Stomach (tissue), 8 donors: ENCODE measurements at regions not wholly inside any gene's neighbourhood (a gene's known extent, or its start where the extent isn't known, plus 50 kb on each side); places are given as distances from the start of the nearest gene placed in this dataset.

Experiments
- DNase-seq, 2 donors: peaks; one replicate each; pipeline versions ENCODE4 v3.0.0 to v3.0.0-alpha.2; 2013 to 2019
- H3K27ac ChIP-seq, 5 donors: fragments of 200-600 bp in 4 of 5; sonication (generic) in 4 of 5; one replicate each; pipeline ENCODE4 v1.5.1; 2013 to 2019; ENCODE audit warnings: mild to moderate bottlenecking in 1 of 5, moderate library complexity in 1 of 5
- H3K27me3 ChIP-seq, 3 donors: fragments of 200-600 bp; sonication (generic); one replicate each; pipeline ENCODE4 v1.5.1; 2017 to 2019; ENCODE audit warnings: mixed run types in 1 of 3
- H3K36me3 ChIP-seq, 4 donors: fragments of 200-600 bp; sonication (generic); 1 replicate in 3 of 4; 2 replicates in 1 of 4; pipeline ENCODE4 v1.5.1; 2016 to 2019
- H3K4me1 ChIP-seq, 4 donors: fragments of 200-600 bp; sonication (generic); one replicate each; pipeline ENCODE4 v1.5.1; 2016 to 2019
- H3K4me3 ChIP-seq, 4 donors: fragments of 200-600 bp; sonication (generic) in 3 of 4; one replicate each; pipeline ENCODE4 v1.5.1; 2016 to 2019; ENCODE audit warnings: mild to moderate bottlenecking in 1 of 4
- H3K9me3 ChIP-seq, 4 donors: fragments of 200-600 bp; sonication (generic); one replicate each; pipeline ENCODE4 v1.5.1; 2016 to 2019
- CTCF ChIP-seq, 7 experiments: fragments of 450-650 bp in 4 of 7; fragments of 200-600 bp in 3 of 7; sonication (generic) in 3 of 7; IDR thresholded peaks; one replicate each; pipeline ENCODE4 v1.5.1; 2016 to 2019; ENCODE audit warnings: antibody characterized with exemption in 7 of 7, control low read depth in 2 of 7, mild to moderate bottlenecking in 1 of 7
- EP300 ChIP-seq: sonication (generic); formaldehyde crosslinking; IDR thresholded peaks from one replicate; pipeline ENCODE4 v1.6.1; 2017; ENCODE audit warnings: antibody characterized with exemption
- POLR2A ChIP-seq, 4 donors: fragments of 450-650 bp; IDR thresholded peaks; one replicate each; pipeline ENCODE4 v1.6.1; 2016; ENCODE audit warnings: antibody characterized with exemption in 4 of 4, control low read depth in 2 of 4, mild to moderate bottlenecking in 1 of 4, moderate library complexity in 1 of 4
- POLR2AphosphoS5 ChIP-seq, 3 donors: sonication (generic); formaldehyde crosslinking; IDR thresholded peaks; one replicate each; pipeline ENCODE4 v1.6.1; 2016; ENCODE audit warnings: antibody characterized with exemption in 3 of 3
- WGBS, 5 donors: extraction: QIAGEN DNeasy Blood & Tissue Kit in 3 of 5; methylation state at CpG; one replicate each; pipeline versions ENCODE4 v1.1.5 to v1.1.7; 2013 to 2018; 5-methylcytosine and 5-hydroxymethylcytosine counted together
- intact Hi-C: fragments of 100-400 bp; cut with DNase I; formaldehyde crosslinking; loops from one replicate; pipeline ENCODE4 v1.15.1; 2023; ENCODE audit warnings: low total_unique reads
- donor health status: healthy with polysubstance abuse.
- donor health status: Bipolar disorder and iron deficiency.
- donor health status: healthy.

GRCh38 chr12:30134229-30134628 is 350.5 kb upstream of the TMTC1 start:
- Histone ChIP-seq H3K9me3 (no peaks in the 10 kb centered on the region), H3K4me1 (no peaks in the 10 kb centered on the region), H3K27me3 (no peaks in the 10 kb centered on the region), H3K36me3 (no peaks in the 10 kb centered on the region), H3K27ac (no peak overlapping the region), H3K4me3 (no peak overlapping the region)
- TF ChIP-seq EP300 = no peak
- no peak for TF ChIP-seq POLR2AphosphoS5 (IDR thresholded peaks at IDR 0.05)
- no peak for TF ChIP-seq CTCF (IDR thresholded peaks at IDR 0.05)
- TF ChIP-seq POLR2A (IDR thresholded peaks at IDR 0.05) = no peak
- DNase-seq = no peak
- intact Hi-C loops = no loop called here
- 66 to 80% (median 70%) methylated on average over 8 of the region's 8 CpGs for WGBS, 5 donors

- WGBS, 5 donors = 63 to 73% (median 65%) methylated on average over 3 of the region's 3 CpGs
- TF ChIP-seq POLR2A (IDR thresholded peaks at IDR 0.05) (no peak), EP300 (no peak), POLR2AphosphoS5 (IDR thresholded peaks at IDR 0.05) (no peak), CTCF (IDR thresholded peaks at IDR 0.05) (no peak)
- intact Hi-C loops = no loop called here
Observed at GRCh38 chr12:30126944-30127343, 343.2 kb upstream of the TMTC1 start.

GRCh38 chr12:30120522-30120921 is 336.8 kb upstream of the TMTC1 start:
- DNase-seq = no peak
- H3K27me3 ChIP-seq = no peaks in the 10 kb centered on the region
- no peak for TF ChIP-seq POLR2A (IDR thresholded peaks at IDR 0.05)
- no peak for TF ChIP-seq EP300
- no peak for TF ChIP-seq POLR2AphosphoS5 (IDR thresholded peaks at IDR 0.05)
- TF ChIP-seq CTCF (IDR thresholded peaks at IDR 0.05) = no peak

More at GRCh38 chr12:30126944-30127343, 343.2 kb upstream of the TMTC1 start:
- no peak for DNase-seq
- no peaks in the 10 kb centered on the region for H3K4me1 ChIP-seq
- H3K27ac ChIP-seq = no peak overlapping the region
- no peak overlapping the region for H3K4me3 ChIP-seq
- no peaks in the 10 kb centered on the region for H3K9me3 ChIP-seq
- no peaks in the 10 kb centered on the region for H3K36me3 ChIP-seq
- no peaks in the 10 kb centered on the region for H3K27me3 ChIP-seq

GRCh38 chr12:30117483-30117882 is 333.7 kb upstream of the TMTC1 start:
- no peak for TF ChIP-seq POLR2AphosphoS5 (IDR thresholded peaks at IDR 0.05)
- TF ChIP-seq POLR2A (IDR thresholded peaks at IDR 0.05) = no peak
- no peak for TF ChIP-seq EP300
- TF ChIP-seq CTCF (IDR thresholded peaks at IDR 0.05) = no peak
- no peak overlapping the region for H3K27ac ChIP-seq
- no peaks in the 10 kb centered on the region for H3K36me3 ChIP-seq
- no peaks in the 10 kb centered on the region for H3K27me3 ChIP-seq
- no peak for DNase-seq
- 67 to 86% (median 69%) methylated on average over 2 of the region's 2 CpGs for WGBS, 5 donors
- H3K9me3 ChIP-seq = peaks cover 5 to 15% (median 11%) of the 10 kb centered on the region in 4 donors
- intact Hi-C loops = no loop called here
- H3K4me3 ChIP-seq = no peak overlapping the region
- H3K4me1 ChIP-seq = no peaks in the 10 kb centered on the region

More at GRCh38 chr12:30120522-30120921, 336.8 kb upstream of the TMTC1 start:
- intact Hi-C loops = no loop called here
- WGBS, 5 donors = 72 to 94% (median 89%) methylated on average over 1 of the region's 1 CpG
- H3K36me3 ChIP-seq = no peaks in the 10 kb centered on the region
- no peak overlapping the region for H3K4me3 ChIP-seq
- H3K27ac ChIP-seq = no peak overlapping the region
- H3K4me1 ChIP-seq = no peaks in the 10 kb centered on the region
- H3K9me3 ChIP-seq = peaks cover 5 to 15% (median 11%) of the 10 kb centered on the region in 4 donors
